Epithelial cell of esophagus (primary cell): ENCODE measurements at regions not wholly inside any gene's neighbourhood (a gene's known extent, or its start where the extent isn't known, plus 50 kb on each side); places are given as distances from the start of the nearest gene placed in this dataset.

Source experiments
- DNase-seq: peaks from one replicate; pipeline ENCODE4 v3.0.0; 2010; ENCODE audit warnings: low read depth
- H3K4me3 ChIP-seq: 2 replicates; pipeline ENCODE4 v1.5.1; 2011; ENCODE audit warnings: mild to moderate bottlenecking, low read length, control low read depth
- CTCF ChIP-seq: IDR thresholded peaks from 2 replicates; pipeline ENCODE4 v1.5.1; 2011; ENCODE audit warnings: low read depth, mild to moderate bottlenecking, low read length, control low read depth, inconsistent platforms; ENCODE audit not compliant: insufficient read depth; ENCODE audit errors: missing control alignments

GRCh38 chr5:154566146-154566680 lies 88.2 kb upstream of the HAND1 start:
- no peak for TF ChIP-seq CTCF

GRCh38 chr5:154565123-154565522 lies 87.1 kb upstream of the HAND1 start:
- no peak for DNase-seq
- no peak overlapping the region for H3K4me3 ChIP-seq
- TF ChIP-seq CTCF: no peak

More at GRCh38 chr5:154566146-154566680, 88.2 kb upstream of the HAND1 start:
- no peak for DNase-seq
- no peak overlapping the region for H3K4me3 ChIP-seq

- no peak for DNase-seq
- H3K4me3 ChIP-seq: no peak overlapping the region
- TF ChIP-seq CTCF: no peak
These were observed 84.3 kb upstream of the HAND1 start for GRCh38 chr5:154562244-154562880.

GRCh38 chr5:154559398-154560276 lies 81.6 kb upstream of the HAND1 start:
- DNase-seq: no peak
- TF ChIP-seq CTCF: no peak
- H3K4me3 ChIP-seq: no peak overlapping the region

- no peak overlapping the region for H3K4me3 ChIP-seq
- no peak for DNase-seq
- TF ChIP-seq CTCF: no peak
These were observed 79.5 kb upstream of the HAND1 start for GRCh38 chr5:154557548-154557947.

DNA sequence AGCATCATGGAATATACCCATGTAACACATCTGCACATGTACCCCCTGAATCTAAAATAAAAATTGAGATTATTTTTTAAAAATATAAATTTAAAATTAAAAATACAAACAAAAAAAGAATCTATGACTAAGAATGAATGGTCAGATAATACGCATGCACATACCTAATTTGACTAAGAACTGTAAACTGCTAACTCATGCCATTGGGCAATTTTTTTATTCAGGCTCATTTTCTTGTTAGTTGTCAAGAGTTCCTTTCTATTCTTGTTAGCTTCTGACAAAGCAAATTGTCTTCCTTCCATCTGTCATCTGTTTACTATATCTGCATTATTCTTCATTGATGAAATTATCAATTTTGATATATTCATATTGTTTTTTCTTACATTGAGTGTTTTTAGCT lies 69.5 kb upstream of the HAND1 start:
- TF ChIP-seq CTCF: no peak
- peak; percentile 31 for DNase-seq
- H3K4me3 ChIP-seq: no peak overlapping the region
